ENCODE measurements at regions not wholly inside any gene's neighbourhood (a gene's known extent, or its start where the extent isn't known, plus 50 kb on each side); places are given as distances from the start of the nearest gene placed in this dataset.
"Not testable (repeated sequence)": the region's sequence is repeated elsewhere in the genome, so short reads cannot be mapped to it uniquely, and the experiment has no call there.

- no peak for DNase-seq
Measured at GRCh38 chr1:37325509-37326437, 148.6 kb upstream of the ZC3H12A start.

GRCh38 chr1:37332126-37332525, 142.3 kb upstream of the ZC3H12A start:
- DNase-seq = no peak

GRCh38 chr1:37338658-37339057, 135.7 kb upstream of the ZC3H12A start:
- no peak for DNase-seq

- DNase-seq = no peak
Measured at GRCh38 chr1:37342736-37343135, 131.6 kb upstream of the ZC3H12A start.

- no peak for DNase-seq
Measured at GRCh38 chr1:37347104-37347649, 127.2 kb upstream of the ZC3H12A start.

- DNase-seq = no peak
Measured at GRCh38 chr1:37353871-37354270, 120.5 kb upstream of the ZC3H12A start.

- DNase-seq = no peak
Measured at GRCh38 chr1:37354876-37355650, 119.3 kb upstream of the ZC3H12A start.

- no peak for DNase-seq
Measured at GRCh38 chr1:37358992-37359391, 115.4 kb upstream of the ZC3H12A start.

GRCh38 chr1:37360011-37360410, 114.4 kb upstream of the ZC3H12A start:
- DNase-seq = no peak

GRCh38 chr1:37362594-37363385, 111.6 kb upstream of the ZC3H12A start:
- DNase-seq = no peak

GRCh38 chr1:37363535-37363934, 110.8 kb upstream of the ZC3H12A start:
- no peak for DNase-seq

GRCh38 chr1:37368665-37369315, 105.6 kb upstream of the ZC3H12A start:
- DNase-seq = peak; percentile 42

- no peak for DNase-seq
Measured at GRCh38 chr1:37372302-37372701, 102.1 kb upstream of the ZC3H12A start.

GRCh38 chr1:37372711-37373110, 101.7 kb upstream of the ZC3H12A start:
- DNase-seq = no peak

GRCh38 chr1:37373413-37373812, 101.0 kb upstream of the ZC3H12A start:
- no peak for DNase-seq

GRCh38 chr1:37380546-37380945, 93.8 kb upstream of the ZC3H12A start:
- DNase-seq = not testable (repeated sequence)

- DNase-seq = no peak
Measured at GRCh38 chr1:37387854-37388253, 86.5 kb upstream of the ZC3H12A start.

- no peak for DNase-seq
Measured at GRCh38 chr1:37389327-37389726, 85.1 kb upstream of the ZC3H12A start.

- DNase-seq = no peak
Measured at GRCh38 chr1:37391211-37392011, 83.0 kb upstream of the ZC3H12A start.

- DNase-seq = no peak
Measured at GRCh38 chr1:37392051-37392450, 82.3 kb upstream of the ZC3H12A start.
